Fibroblast of the aortic adventitia (primary cell): ENCODE measurements at regions not wholly inside any gene's neighbourhood (a gene's known extent, or its start where the extent isn't known, plus 50 kb on each side); places are given as distances from the start of the nearest gene placed in this dataset.
"Not testable (repeated sequence)": the region's sequence is repeated elsewhere in the genome, so short reads cannot be mapped to it uniquely, and the experiment has no call there.

ENCODE experiments used
- DNase-seq: peaks from one replicate; pipeline ENCODE4 v3.0.0-alpha.2; 2010; ENCODE audit warnings: low read depth
- H3K4me3 ChIP-seq: 2 replicates; pipeline ENCODE4 v1.5.1; 2011; ENCODE audit warnings: low read depth, mild to moderate bottlenecking, control low read depth, low read length, moderate library complexity
- TF ChIP-seq, protein P1 (sequence below): IDR thresholded peaks from 2 replicates; pipeline ENCODE4 v1.5.1; 2011; ENCODE audit warnings: mild to moderate bottlenecking, low read length, control low read depth, inconsistent platforms; ENCODE audit not compliant: insufficient read depth

DNA sequence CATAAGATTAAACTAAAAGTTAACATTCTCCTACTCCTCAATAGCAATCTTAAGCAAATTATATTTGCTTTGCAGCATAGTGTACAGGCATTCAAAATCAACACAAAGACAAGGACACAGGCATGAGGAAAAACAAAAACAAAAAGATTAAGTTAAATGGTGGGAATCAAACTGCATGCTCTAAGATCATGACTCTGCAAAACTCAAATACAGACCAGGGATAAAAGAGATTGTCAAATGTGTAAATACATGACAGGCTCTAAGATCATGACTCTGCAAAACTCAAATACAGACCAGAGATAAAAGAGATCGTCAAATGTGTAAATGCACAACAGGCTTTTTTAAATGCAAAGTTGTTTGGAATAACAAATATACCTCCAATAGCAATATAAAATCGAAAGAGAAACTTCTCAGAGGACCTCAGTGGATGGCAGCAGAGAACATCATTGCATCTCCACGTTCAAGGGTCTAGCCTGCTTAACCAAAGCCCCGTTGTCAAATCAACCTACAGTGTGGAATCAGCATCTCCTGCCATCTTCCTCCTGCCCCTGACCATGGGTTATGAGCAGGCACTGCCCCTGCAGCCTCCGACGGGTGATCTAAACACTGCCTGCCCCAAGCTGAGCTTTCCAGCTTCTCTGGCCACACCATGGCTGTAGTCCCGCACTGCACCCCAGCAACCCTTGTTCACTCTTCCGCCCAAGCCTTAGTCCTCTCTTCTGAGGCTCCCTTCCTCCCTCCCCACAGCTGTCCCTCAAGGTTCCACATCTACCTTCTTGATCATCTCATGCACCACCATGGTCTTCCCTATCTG, 446.1 kb downstream of the SOX9 start:
- H3K4me3 ChIP-seq = no peak overlapping the region
- TF ChIP-seq, protein P1, sequence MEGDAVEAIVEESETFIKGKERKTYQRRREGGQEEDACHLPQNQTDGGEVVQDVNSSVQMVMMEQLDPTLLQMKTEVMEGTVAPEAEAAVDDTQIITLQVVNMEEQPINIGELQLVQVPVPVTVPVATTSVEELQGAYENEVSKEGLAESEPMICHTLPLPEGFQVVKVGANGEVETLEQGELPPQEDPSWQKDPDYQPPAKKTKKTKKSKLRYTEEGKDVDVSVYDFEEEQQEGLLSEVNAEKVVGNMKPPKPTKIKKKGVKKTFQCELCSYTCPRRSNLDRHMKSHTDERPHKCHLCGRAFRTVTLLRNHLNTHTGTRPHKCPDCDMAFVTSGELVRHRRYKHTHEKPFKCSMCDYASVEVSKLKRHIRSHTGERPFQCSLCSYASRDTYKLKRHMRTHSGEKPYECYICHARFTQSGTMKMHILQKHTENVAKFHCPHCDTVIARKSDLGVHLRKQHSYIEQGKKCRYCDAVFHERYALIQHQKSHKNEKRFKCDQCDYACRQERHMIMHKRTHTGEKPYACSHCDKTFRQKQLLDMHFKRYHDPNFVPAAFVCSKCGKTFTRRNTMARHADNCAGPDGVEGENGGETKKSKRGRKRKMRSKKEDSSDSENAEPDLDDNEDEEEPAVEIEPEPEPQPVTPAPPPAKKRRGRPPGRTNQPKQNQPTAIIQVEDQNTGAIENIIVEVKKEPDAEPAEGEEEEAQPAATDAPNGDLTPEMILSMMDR = no peak
- no peak for DNase-seq

- TF ChIP-seq, protein P1 = no peak
- no peak for DNase-seq
These were observed 447.0 kb downstream of the SOX9 start for GRCh38 chr17:72567774-72568173.

GRCh38 chr17:72569148-72569946, 448.5 kb downstream of the SOX9 start:
- DNase-seq = no peak
- H3K4me3 ChIP-seq = no peak overlapping the region
- TF ChIP-seq, protein P1 = no peak

More at GRCh38 chr17:72567774-72568173, 447.0 kb downstream of the SOX9 start:
- no peak overlapping the region for H3K4me3 ChIP-seq

GRCh38 chr17:72571813-72572396, 451.1 kb downstream of the SOX9 start:
- TF ChIP-seq, protein P1 = no peak
- no peak for DNase-seq
- H3K4me3 ChIP-seq = no peak overlapping the region

GRCh38 chr17:72572604-72573491, 452.0 kb downstream of the SOX9 start:
- H3K4me3 ChIP-seq = no peak overlapping the region
- TF ChIP-seq, protein P1 = no peak
- DNase-seq = peak; percentile 23

DNA sequence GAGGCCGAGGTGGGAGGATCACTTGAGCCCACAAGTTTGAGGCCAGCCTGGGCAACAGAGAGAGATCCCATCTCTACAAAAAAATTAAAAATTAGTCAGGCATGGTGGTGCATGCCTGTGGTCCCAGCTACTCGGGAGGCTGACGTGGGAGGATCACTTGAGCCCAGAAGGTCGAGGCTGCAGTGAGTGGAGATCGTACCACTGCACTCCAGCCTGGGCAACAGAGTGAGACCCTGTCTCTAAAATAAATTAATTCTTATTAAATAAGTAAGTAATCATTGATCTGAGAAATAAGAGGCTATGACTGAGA, 452.6 kb downstream of the SOX9 start:
- DNase-seq, H3K4me3 ChIP-seq: not testable (repeated sequence)
